Karpas-422 (cell line): ENCODE measurements at regions not wholly inside any gene's neighbourhood (a gene's known extent, or its start where the extent isn't known, plus 50 kb on each side); places are given as distances from the start of the nearest gene placed in this dataset.

Experiments used
- DNase-seq: peaks from one replicate; pipeline ENCODE4 v3.0.0-alpha.2; 2015
- H2AFZ ChIP-seq: fragments of 200-600 bp; sonication (generic); 2 replicates; pipeline ENCODE4 v1.6.1; 2014; ENCODE audit warnings: antibody characterized with exemption, low read length, mixed read lengths
- H3K27ac ChIP-seq: fragments of 200-600 bp; sonication (generic); 2 replicates; pipeline ENCODE4 v1.5.1; 2014; ENCODE audit warnings: mild to moderate bottlenecking, low read length, moderate library complexity
- H3K27me3 ChIP-seq: fragments of 200-600 bp; sonication (generic); 2 replicates; pipeline ENCODE4 v1.6.1; 2014; ENCODE audit warnings: low read length, mixed read lengths
- H3K36me3 ChIP-seq: fragments of 200-600 bp; sonication (generic); 2 replicates; pipeline ENCODE4 v1.6.1; 2014; ENCODE audit warnings: low read length, mixed read lengths; ENCODE audit not compliant: insufficient read depth
- H3K4me1 ChIP-seq: fragments of 200-600 bp; sonication (generic); 2 replicates; pipeline ENCODE4 v1.6.1; 2014; ENCODE audit warnings: mild to moderate bottlenecking, low read length, mixed read lengths
- H3K4me2 ChIP-seq: fragments of 200-600 bp; sonication (generic); 2 replicates; pipeline ENCODE4 v1.6.1; 2014; ENCODE audit warnings: low read length, low read depth, mild to moderate bottlenecking; ENCODE audit not compliant: poor library complexity, severe bottlenecking
- H3K4me3 ChIP-seq: fragments of 200-600 bp; sonication (generic); 2 replicates; pipeline ENCODE4 v1.5.1; 2014; ENCODE audit warnings: mild to moderate bottlenecking, antibody characterized with exemption, low read length, mixed read lengths
- H3K79me2 ChIP-seq: fragments of 200-600 bp; sonication (generic); 2 replicates; pipeline ENCODE4 v1.6.1; 2014; ENCODE audit warnings: mild to moderate bottlenecking, low read length, mixed read lengths
- H3K9ac ChIP-seq: fragments of 200-600 bp; sonication (generic); 2 replicates; pipeline ENCODE4 v1.6.0; 2014; ENCODE audit warnings: low read length
- H3K9me2 ChIP-seq: fragments of 200-600 bp; sonication (generic), shearing (Covaris generic); replicated peaks from 2 replicates; pipeline ENCODE4 v1.6.0; 2014; ENCODE audit warnings: mild to moderate bottlenecking, low read length, moderate library complexity; ENCODE audit not compliant: insufficient read depth
- H3K9me3 ChIP-seq: fragments of 300-700, 200-600 bp; sonication (generic); 2 replicates; pipeline ENCODE4 v1.6.1; 2014; ENCODE audit warnings: low read length, mixed read lengths
- H4K20me1 ChIP-seq: fragments of 200-600 bp; sonication (generic); 2 replicates; pipeline ENCODE4 v1.6.1; 2014; ENCODE audit warnings: mild to moderate bottlenecking, antibody characterized with exemption, low read length, low read depth; ENCODE audit not compliant: insufficient read depth

GRCh38 chr10:36597756-36598320 is 527.6 kb upstream of the ANKRD30A start:
- H3K4me1 ChIP-seq, result peaks cover 4% of the 10 kb centered on the region; the same call in 1 of the 2 replicates
- H3K79me2 ChIP-seq, result no peaks in the 10 kb centered on the region
- no peak overlapping the region for H2AFZ ChIP-seq
- H3K27ac ChIP-seq, result no peak overlapping the region
- no peak overlapping the region for H3K9ac ChIP-seq
- H3K4me2 ChIP-seq, result no peak overlapping the region
- H3K9me2 ChIP-seq, result no peaks in the 10 kb centered on the region; the same call in 1 of the 2 replicates
- DNase-seq, result no peak
- H3K27me3 ChIP-seq, result no peaks in the 10 kb centered on the region
- H3K36me3 ChIP-seq, result no peaks in the 10 kb centered on the region
- H3K4me3 ChIP-seq, result no peak overlapping the region
- H4K20me1 ChIP-seq, result no peaks in the 10 kb centered on the region
- no peaks in the 10 kb centered on the region for H3K9me3 ChIP-seq

- Histone ChIP-seq H3K27ac (no peak overlapping the region), H3K9me2 (no peaks in the 10 kb centered on the region), H3K4me1 (peaks cover 4% of the 10 kb centered on the region; the same call in 1 of the 2 replicates), H3K4me3 (no peak overlapping the region), H3K9ac (no peak overlapping the region), H3K27me3 (no peaks in the 10 kb centered on the region), H3K79me2 (no peaks in the 10 kb centered on the region), H3K4me2 (no peak overlapping the region), H3K9me3 (no peaks in the 10 kb centered on the region), H2AFZ (no peak overlapping the region), H4K20me1 (no peaks in the 10 kb centered on the region), H3K36me3 (no peaks in the 10 kb centered on the region)
- no peak for DNase-seq
Observed at GRCh38 chr10:36592964-36593363, 532.4 kb upstream of the ANKRD30A start.

GRCh38 chr10:36591436-36591835 is 534.0 kb upstream of the ANKRD30A start:
- Histone ChIP-seq H3K9me2 (no peaks in the 10 kb centered on the region), H3K4me3 (no peak overlapping the region), H3K36me3 (no peaks in the 10 kb centered on the region), H3K9ac (no peak overlapping the region), H3K4me1 (no peaks in the 10 kb centered on the region), H3K4me2 (no peak overlapping the region), H3K79me2 (no peaks in the 10 kb centered on the region), H4K20me1 (no peaks in the 10 kb centered on the region), H3K27ac (no peak overlapping the region), H3K9me3 (no peaks in the 10 kb centered on the region), H2AFZ (no peak overlapping the region), H3K27me3 (no peaks in the 10 kb centered on the region)
- no peak for DNase-seq

GRCh38 chr10:36583690-36584089 is 541.7 kb upstream of the ANKRD30A start:
- Histone ChIP-seq H3K79me2 (no peaks in the 10 kb centered on the region), H3K36me3 (no peaks in the 10 kb centered on the region), H3K9ac (no peak overlapping the region), H3K9me3 (no peaks in the 10 kb centered on the region), H3K4me1 (no peaks in the 10 kb centered on the region), H3K4me3 (no peak overlapping the region), H3K27ac (no peak overlapping the region), H3K27me3 (no peaks in the 10 kb centered on the region), H2AFZ (no peak overlapping the region), H3K4me2 (no peak overlapping the region), H4K20me1 (no peaks in the 10 kb centered on the region), H3K9me2 (no peaks in the 10 kb centered on the region)
- DNase-seq, result no peak

- Histone ChIP-seq H3K9ac (no peak overlapping the region), H3K4me1 (no peaks in the 10 kb centered on the region), H3K9me3 (no peaks in the 10 kb centered on the region), H3K79me2 (no peaks in the 10 kb centered on the region), H3K27ac (no peak overlapping the region), H3K27me3 (no peaks in the 10 kb centered on the region), H3K4me2 (no peak overlapping the region), H2AFZ (no peak overlapping the region), H3K9me2 (no peaks in the 10 kb centered on the region), H3K4me3 (no peak overlapping the region), H4K20me1 (no peaks in the 10 kb centered on the region), H3K36me3 (no peaks in the 10 kb centered on the region)
- DNase-seq, result no peak
Observed at GRCh38 chr10:36581237-36581636, 544.2 kb upstream of the ANKRD30A start.

- H3K79me2 ChIP-seq, result no peaks in the 10 kb centered on the region
- no peak overlapping the region for H3K27ac ChIP-seq
- H3K27me3 ChIP-seq, result no peaks in the 10 kb centered on the region
- no peaks in the 10 kb centered on the region for H3K36me3 ChIP-seq
- no peak overlapping the region for H3K4me2 ChIP-seq
- no peak overlapping the region for H3K4me3 ChIP-seq
- H3K4me1 ChIP-seq, result no peaks in the 10 kb centered on the region
- H2AFZ ChIP-seq, result no peak overlapping the region
- H4K20me1 ChIP-seq, result no peaks in the 10 kb centered on the region
- DNase-seq, result no peak
- no peaks in the 10 kb centered on the region for H3K9me3 ChIP-seq
- H3K9me2 ChIP-seq, result no peaks in the 10 kb centered on the region
- no peak overlapping the region for H3K9ac ChIP-seq
Observed at GRCh38 chr10:36578306-36578705, 547.1 kb upstream of the ANKRD30A start.

- no peak overlapping the region for H3K9ac ChIP-seq
- no peaks in the 10 kb centered on the region for H3K27me3 ChIP-seq
- no peaks in the 10 kb centered on the region for H3K9me2 ChIP-seq
- H3K4me1 ChIP-seq, result no peaks in the 10 kb centered on the region
- no peak overlapping the region for H3K27ac ChIP-seq
- H2AFZ ChIP-seq, result no peak overlapping the region
- no peak overlapping the region for H3K4me3 ChIP-seq
- no peaks in the 10 kb centered on the region for H3K9me3 ChIP-seq
- no peak for DNase-seq
- H3K79me2 ChIP-seq, result no peaks in the 10 kb centered on the region
- H3K4me2 ChIP-seq, result no peak overlapping the region
- no peaks in the 10 kb centered on the region for H4K20me1 ChIP-seq
- no peaks in the 10 kb centered on the region for H3K36me3 ChIP-seq
Observed at GRCh38 chr10:36577126-36577525, 548.3 kb upstream of the ANKRD30A start.

GRCh38 chr10:36574207-36574606 is 551.2 kb upstream of the ANKRD30A start:
- Histone ChIP-seq H3K27ac (no peak overlapping the region), H4K20me1 (no peaks in the 10 kb centered on the region), H3K9ac (no peak overlapping the region), H3K4me2 (no peak overlapping the region), H3K4me3 (no peak overlapping the region), H3K36me3 (no peaks in the 10 kb centered on the region), H3K9me2 (no peaks in the 10 kb centered on the region), H3K27me3 (no peaks in the 10 kb centered on the region), H2AFZ (no peak overlapping the region), H3K9me3 (no peaks in the 10 kb centered on the region), H3K79me2 (no peaks in the 10 kb centered on the region), H3K4me1 (no peaks in the 10 kb centered on the region)
- no peak for DNase-seq

- DNase-seq, result no peak
- Histone ChIP-seq H2AFZ (no peak overlapping the region), H3K4me1 (no peaks in the 10 kb centered on the region), H3K36me3 (no peaks in the 10 kb centered on the region), H3K9ac (no peak overlapping the region), H4K20me1 (no peaks in the 10 kb centered on the region), H3K79me2 (no peaks in the 10 kb centered on the region), H3K27ac (no peak overlapping the region), H3K4me3 (no peak overlapping the region), H3K9me3 (no peaks in the 10 kb centered on the region), H3K4me2 (no peak overlapping the region), H3K27me3 (no peaks in the 10 kb centered on the region), H3K9me2 (no peaks in the 10 kb centered on the region)
Observed at GRCh38 chr10:36573246-36573645, 552.2 kb upstream of the ANKRD30A start.
